HUES6 (cell line): ENCODE measurements at regions not wholly inside any gene's neighbourhood (a gene's known extent, or its start where the extent isn't known, plus 50 kb on each side); places are given as distances from the start of the nearest gene placed in this dataset.

Experiments
- H3K27ac ChIP-seq: 2 replicates; pipeline ENCODE4 v1.7.0; 2013; ENCODE audit warnings: low read depth, mild to moderate bottlenecking, low read length, inconsistent platforms
- H3K27me3 ChIP-seq: 2 replicates; pipeline ENCODE4 v1.6.1; 2013; ENCODE audit warnings: low read length; ENCODE audit not compliant: control insufficient read depth, insufficient read depth
- H3K36me3 ChIP-seq: 2 replicates; pipeline ENCODE4 v1.6.1; 2013; ENCODE audit warnings: low read length; ENCODE audit not compliant: control insufficient read depth, insufficient read depth
- H3K4me1 ChIP-seq: 2 replicates; pipeline ENCODE4 v1.6.1; 2013; ENCODE audit warnings: low read length; ENCODE audit not compliant: control insufficient read depth, insufficient read depth
- H3K4me3 ChIP-seq: 2 replicates; pipeline ENCODE4 v1.5.1; 2013; ENCODE audit warnings: low read depth, low read length
- H3K9ac ChIP-seq: one replicate; pipeline ENCODE4 v1.6.1; 2013; ENCODE audit warnings: mild to moderate bottlenecking, low read length
- H3K9me3 ChIP-seq: 2 replicates; pipeline ENCODE4 v1.6.1; 2013; ENCODE audit warnings: low read depth, low read length; ENCODE audit not compliant: control insufficient read depth, insufficient read depth

DNA sequence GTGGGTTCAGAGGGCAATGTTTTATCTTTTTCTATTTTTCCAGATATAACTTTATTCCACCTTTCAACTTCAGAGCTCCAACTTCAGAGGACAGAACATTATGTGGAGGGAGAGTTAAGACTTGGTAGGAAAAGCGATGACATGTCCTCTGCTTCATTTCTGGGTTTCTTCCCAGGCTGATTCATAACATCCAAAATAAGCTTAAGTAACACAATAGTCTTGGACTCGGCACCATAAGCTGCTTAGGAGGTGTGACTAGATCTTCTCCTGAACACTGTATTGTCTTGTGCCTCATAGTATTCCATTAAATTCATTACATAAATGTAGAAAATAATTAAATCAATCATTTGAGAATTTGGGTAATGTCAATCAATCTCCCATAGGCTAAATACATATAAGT is 95.5 kb upstream of the PDE3A start:
- Histone ChIP-seq H3K27ac (no peak overlapping the region), H3K4me3 (no peak overlapping the region), H3K27me3 (no peaks in the 10 kb centered on the region), H3K9ac (no peak overlapping the region), H3K36me3 (no peaks in the 10 kb centered on the region), H3K4me1 (peaks cover 14% of the 10 kb centered on the region; the same call in 1 of the 2 replicates), H3K9me3 (no peaks in the 10 kb centered on the region)

DNA sequence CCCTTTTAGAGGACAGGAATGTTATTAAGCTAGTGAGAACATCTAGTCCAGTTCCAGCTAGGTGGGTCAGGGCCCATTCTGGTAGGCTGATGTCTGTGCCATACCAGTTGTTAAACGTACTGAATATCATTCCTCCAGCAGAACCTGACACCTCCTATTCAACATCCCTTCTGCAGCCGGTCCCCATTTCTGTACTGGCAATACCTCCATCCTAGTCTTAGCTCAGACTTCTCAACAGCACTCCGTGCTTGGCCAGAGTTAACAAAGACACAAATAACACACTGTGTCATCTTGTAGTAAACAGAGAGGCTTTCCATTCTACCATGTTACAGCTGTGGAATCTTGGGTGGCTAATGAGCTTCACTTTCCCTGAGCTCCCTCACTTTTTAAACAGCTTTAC is 94.3 kb upstream of the PDE3A start:
- H3K9ac ChIP-seq = no peak overlapping the region
- H3K4me3 ChIP-seq = no peak overlapping the region
- no peak overlapping the region for H3K27ac ChIP-seq
- no peaks in the 10 kb centered on the region for H3K27me3 ChIP-seq
- no peaks in the 10 kb centered on the region for H3K9me3 ChIP-seq
- peaks cover 5% of the 10 kb centered on the region; the same call in 1 of the 2 replicates for H3K4me1 ChIP-seq
- H3K36me3 ChIP-seq = no peaks in the 10 kb centered on the region

DNA sequence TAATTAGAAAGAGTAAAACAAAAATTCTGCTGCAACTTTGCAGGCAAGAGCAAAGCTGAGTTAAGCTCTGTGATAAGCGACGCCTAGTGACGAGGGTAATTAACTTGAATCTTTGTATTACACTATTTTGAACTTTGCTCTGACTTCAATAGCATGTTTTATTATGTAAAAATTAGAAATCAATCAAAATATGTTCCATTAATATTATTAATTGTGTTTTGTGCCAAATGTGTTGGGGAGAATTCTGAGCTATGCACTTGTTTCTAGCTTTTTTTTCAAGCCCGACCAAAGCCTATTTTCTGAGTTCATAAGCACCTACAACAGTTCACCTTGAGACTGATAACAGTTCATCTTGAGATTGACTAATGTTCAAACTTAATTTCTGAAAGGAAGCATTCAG is 90.1 kb upstream of the PDE3A start:
- Histone ChIP-seq H3K9me3 (no peaks in the 10 kb centered on the region), H3K4me3 (no peak overlapping the region)

DNA sequence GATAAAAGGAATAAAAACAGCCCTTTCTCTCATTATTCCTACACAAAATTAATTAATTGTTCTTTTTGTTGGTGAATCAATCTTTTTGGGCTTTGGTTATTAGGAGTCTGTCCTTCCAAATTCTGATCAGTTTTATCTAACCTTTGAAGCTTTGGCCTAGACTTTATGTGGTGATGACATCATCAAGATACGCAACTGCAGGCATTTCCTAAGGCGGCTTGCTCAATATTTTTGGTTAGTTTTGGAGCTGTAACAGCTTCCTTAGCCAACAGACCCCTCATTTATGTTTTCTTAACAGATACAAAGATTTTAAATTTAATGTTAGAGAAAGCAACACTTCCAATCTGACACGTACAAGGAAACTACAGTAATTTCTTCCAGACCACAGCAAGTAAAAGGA is 87.8 kb upstream of the PDE3A start:
- H3K36me3 ChIP-seq = no peaks in the 10 kb centered on the region
- no peaks in the 10 kb centered on the region for H3K9me3 ChIP-seq
- no peak overlapping the region for H3K4me3 ChIP-seq
- no peaks in the 10 kb centered on the region for H3K27me3 ChIP-seq
- no peak overlapping the region for H3K9ac ChIP-seq
- H3K27ac ChIP-seq = no peak overlapping the region
- H3K4me1 ChIP-seq = peaks cover 11% of the 10 kb centered on the region; the same call in 1 of the 2 replicates

More for the DNA sequence above, 90.1 kb upstream of the PDE3A start:
- H3K36me3 ChIP-seq = no peaks in the 10 kb centered on the region
- no peak overlapping the region for H3K9ac ChIP-seq
- H3K27ac ChIP-seq = no peak overlapping the region
- H3K4me1 ChIP-seq = peaks cover 2% of the 10 kb centered on the region; the same call in 1 of the 2 replicates
- H3K27me3 ChIP-seq = no peaks in the 10 kb centered on the region

DNA sequence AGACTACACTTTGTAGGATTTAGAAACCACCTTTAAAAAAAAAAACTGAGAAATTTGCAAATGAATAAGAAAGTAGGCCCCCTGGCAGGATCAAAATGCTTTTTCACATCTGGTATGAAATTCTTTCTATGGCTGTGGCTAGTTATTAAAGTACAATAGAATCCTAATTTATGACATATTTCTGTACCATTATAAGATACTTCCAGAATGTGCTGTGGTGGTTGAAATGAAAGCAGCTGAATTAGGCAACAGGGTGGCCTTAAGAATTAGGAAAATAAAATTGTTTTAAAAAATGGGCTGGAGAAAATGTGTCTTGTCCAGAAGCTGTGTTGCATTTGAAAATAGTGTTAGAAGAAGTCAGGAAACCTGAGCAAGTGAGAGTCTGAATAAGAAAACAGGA is 85.9 kb upstream of the PDE3A start:
- Histone ChIP-seq H3K27ac (no peak overlapping the region), H3K9ac (no peak overlapping the region), H3K36me3 (no peaks in the 10 kb centered on the region), H3K27me3 (no peaks in the 10 kb centered on the region), H3K9me3 (no peaks in the 10 kb centered on the region), H3K4me1 (peaks cover 11% of the 10 kb centered on the region; the same call in 1 of the 2 replicates), H3K4me3 (no peak overlapping the region)

DNA sequence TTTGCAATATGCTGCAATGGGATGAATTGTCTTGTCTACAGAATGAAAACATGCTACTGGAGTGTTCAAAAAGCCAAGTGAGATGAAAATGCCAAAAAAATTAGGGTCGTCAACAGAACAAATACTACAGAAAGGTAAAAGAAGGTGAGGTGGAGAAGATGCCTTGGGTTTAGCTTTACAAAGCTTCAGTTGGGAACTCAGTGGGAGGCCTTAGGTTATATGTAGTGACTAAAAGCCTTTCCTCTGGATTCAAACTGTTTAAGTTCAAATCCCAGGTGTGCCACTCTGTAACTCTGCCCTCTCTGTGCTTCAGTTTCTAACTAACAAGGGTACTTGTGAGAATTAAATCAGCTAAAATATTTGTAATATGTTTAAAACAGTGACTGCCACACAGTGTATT is 84.9 kb upstream of the PDE3A start:
- Histone ChIP-seq H3K27ac (no peak overlapping the region), H3K9me3 (no peaks in the 10 kb centered on the region), H3K4me3 (no peak overlapping the region), H3K36me3 (no peaks in the 10 kb centered on the region), H3K27me3 (no peaks in the 10 kb centered on the region), H3K9ac (no peak overlapping the region), H3K4me1 (peaks cover 11% of the 10 kb centered on the region; the same call in 1 of the 2 replicates)

DNA sequence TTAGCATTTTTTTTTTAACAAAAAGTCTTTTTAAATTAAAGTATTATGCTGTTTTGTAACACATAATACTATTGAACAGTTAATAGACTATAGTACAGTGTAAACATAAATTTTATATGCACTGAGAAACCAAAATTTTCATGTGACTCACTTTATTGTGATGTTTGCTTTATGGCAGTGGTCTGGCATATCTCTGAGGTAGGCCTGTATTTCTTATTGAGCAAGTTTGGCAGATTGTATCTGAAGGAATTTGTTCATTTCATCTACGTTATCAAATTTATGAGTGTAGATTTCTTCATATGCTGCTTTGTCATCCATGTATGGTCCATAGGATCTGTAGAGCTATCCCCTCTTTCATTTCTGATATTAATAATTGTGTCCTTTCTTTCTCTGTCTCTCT is 78.8 kb upstream of the PDE3A start:
- Histone ChIP-seq H3K4me1 (no peaks in the 10 kb centered on the region), H3K4me3 (no peak overlapping the region), H3K27me3 (no peaks in the 10 kb centered on the region), H3K9ac (no peak overlapping the region), H3K36me3 (no peaks in the 10 kb centered on the region), H3K9me3 (no peaks in the 10 kb centered on the region), H3K27ac (no peak overlapping the region)

DNA sequence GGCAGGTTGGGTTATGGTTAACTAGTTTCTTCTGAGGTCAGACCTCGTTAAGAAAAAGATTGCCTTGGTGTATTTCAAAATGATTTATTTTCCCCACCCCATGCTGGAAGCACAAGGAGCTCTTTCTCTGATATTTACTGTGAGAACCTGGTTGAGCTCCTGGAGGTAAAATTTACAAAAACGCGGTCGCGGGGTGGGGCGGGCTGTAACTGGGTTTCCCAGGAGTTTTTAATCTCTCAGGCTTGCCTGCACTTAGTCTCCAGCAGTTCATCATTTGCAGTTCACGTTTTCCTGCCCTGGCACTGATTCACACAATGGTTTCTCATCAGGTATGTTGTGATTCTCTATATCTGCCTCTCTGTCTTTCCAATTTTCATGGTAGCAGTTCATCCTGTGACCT is 67.9 kb upstream of the PDE3A start:
- Histone ChIP-seq H3K4me1 (no peaks in the 10 kb centered on the region), H3K4me3 (no peak overlapping the region), H3K27me3 (no peaks in the 10 kb centered on the region), H3K9ac (no peak overlapping the region), H3K36me3 (no peaks in the 10 kb centered on the region), H3K27ac (no peak overlapping the region), H3K9me3 (peaks cover 3% of the 10 kb centered on the region; the same call in 1 of the 2 replicates)

- Histone ChIP-seq H3K36me3 (no peaks in the 10 kb centered on the region), H3K9ac (no peak overlapping the region), H3K4me1 (no peaks in the 10 kb centered on the region), H3K27ac (no peak overlapping the region), H3K27me3 (no peaks in the 10 kb centered on the region), H3K4me3 (no peak overlapping the region), H3K9me3 (peaks cover 6% of the 10 kb centered on the region; the same call in 1 of the 2 replicates)
These were observed 62.9 kb upstream of the PDE3A start for GRCh38 chr12:20305470-20305869.

DNA sequence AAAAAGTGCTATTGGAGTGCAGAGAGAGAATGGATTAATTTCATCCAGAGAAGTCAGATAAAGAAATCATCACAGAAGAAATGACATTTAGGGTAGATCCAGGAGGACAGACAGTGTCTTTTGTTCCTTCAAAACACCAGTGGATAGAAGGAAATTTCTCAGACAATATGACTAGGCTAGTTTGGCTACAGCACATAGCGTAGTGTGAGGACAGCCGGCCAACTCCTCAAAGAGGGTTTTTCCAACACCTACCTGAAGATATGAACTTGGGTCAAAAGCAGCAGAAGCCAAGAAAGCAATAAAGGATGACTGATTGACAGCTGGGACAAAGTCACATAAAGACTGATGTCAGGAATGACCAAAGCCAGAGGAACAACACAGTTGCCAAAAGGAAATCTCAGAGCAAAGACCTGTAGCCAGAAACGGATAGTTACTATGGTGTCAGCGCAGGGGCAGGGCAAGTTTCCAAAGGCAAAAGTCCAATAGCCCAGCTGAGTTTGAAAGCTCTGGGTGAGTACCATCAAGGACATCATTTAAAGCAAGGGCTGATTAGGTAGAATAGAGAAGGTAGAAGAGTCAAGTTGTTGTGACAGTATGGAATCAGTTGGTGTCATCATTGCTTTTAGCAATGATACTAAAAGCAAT is 58.7 kb upstream of the PDE3A start:
- Histone ChIP-seq H3K4me3 (no peak overlapping the region), H3K9me3 (peaks cover 6% of the 10 kb centered on the region; the same call in 1 of the 2 replicates), H3K4me1 (no peaks in the 10 kb centered on the region; the same call in 1 of the 2 replicates), H3K9ac (no peak overlapping the region), H3K27ac (no peak overlapping the region), H3K36me3 (no peaks in the 10 kb centered on the region), H3K27me3 (no peaks in the 10 kb centered on the region)

- H3K9me3 ChIP-seq = no peaks in the 10 kb centered on the region
- no peak overlapping the region for H3K4me3 ChIP-seq
- H3K27me3 ChIP-seq = no peaks in the 10 kb centered on the region
- no peaks in the 10 kb centered on the region for H3K36me3 ChIP-seq
- H3K27ac ChIP-seq = no peak overlapping the region
- H3K4me1 ChIP-seq = peaks cover 2% of the 10 kb centered on the region; the same call in 1 of the 2 replicates
- no peak overlapping the region for H3K9ac ChIP-seq
These were observed 54.0 kb upstream of the PDE3A start for GRCh38 chr12:20314328-20314727.
